H1 (cell line): ENCODE measurements at regions not wholly inside any gene's neighbourhood (a gene's known extent, or its start where the extent isn't known, plus 50 kb on each side); places are given as distances from the start of the nearest gene placed in this dataset.

Experiments
- CTCF ChIA-PET: fragments of 300-600 bp; sonication (Branson Sonifier 250); formaldehyde crosslinking; loops from one replicate; lab custom pipeline; 2021; ENCODE audit not compliant: partially characterized antibody; lab: Charles Lee
- POLR2A ChIA-PET: fragments of 300-600 bp; sonication (Branson Sonifier 250); formaldehyde crosslinking; loops from one replicate; lab custom pipeline; 2021; ENCODE audit warnings: inconsistent platforms; ENCODE audit not compliant: partially characterized antibody; lab: Charles Lee
- DNase-seq, 2 experiments: peaks; one replicate each; pipeline versions ENCODE4 v3.0.0 to v3.0.0-alpha.2; 2010 to 2022; ENCODE audit warnings: low spot score in 2 of 2, low read depth in 1 of 2, mixed read lengths in 1 of 2
- FAIRE-seq: peaks from 2 replicates; lab custom pipeline; 2011; peaks lifted over from hg19 to GRCh38; lab: Jason Lieb, UNC
- H2AFZ ChIP-seq: 2 replicates; pipeline ENCODE4 v1.8.1; 2012; ENCODE audit warnings: low read length, inconsistent platforms
- H2AK5ac ChIP-seq: 2 replicates; pipeline ENCODE4 v1.6.1; 2013; ENCODE audit warnings: low read depth, low read length
- H2BK120ac ChIP-seq: replicated peaks from 2 replicates; pipeline ENCODE3; 2013; ENCODE audit warnings: low read depth, low read length, inconsistent platforms
- H2BK12ac ChIP-seq: 2 replicates; pipeline ENCODE4 v1.6.1; 2013; ENCODE audit warnings: low read depth, low read length
- H2BK15ac ChIP-seq: 2 replicates; pipeline ENCODE4 v1.6.1; 2013; ENCODE audit warnings: low read length
- H2BK20ac ChIP-seq: 2 replicates; pipeline ENCODE4 v1.6.1; 2013; ENCODE audit warnings: low read length
- H2BK5ac ChIP-seq: 2 replicates; pipeline ENCODE4 v1.6.1; 2013; ENCODE audit warnings: low read depth, low read length
- H3K14ac ChIP-seq: 2 replicates; pipeline ENCODE4 v1.6.1; 2013; ENCODE audit warnings: inconsistent platforms; ENCODE audit not compliant: insufficient read length
- H3K18ac ChIP-seq: 2 replicates; pipeline ENCODE4 v1.6.1; 2013; ENCODE audit warnings: low read length; ENCODE audit errors: extremely low read depth
- H3K23ac ChIP-seq: 2 replicates; pipeline ENCODE4 v1.6.1; 2013; ENCODE audit warnings: inconsistent platforms; ENCODE audit not compliant: insufficient read length
- H3K23me2 ChIP-seq: 2 replicates; pipeline ENCODE4 v1.6.1; 2013; ENCODE audit warnings: low read depth, low read length
- H3K27ac ChIP-seq: 2 replicates; pipeline ENCODE4 v1.6.1; 2011; ENCODE audit warnings: low read depth, low read length, inconsistent platforms
- H3K27me3 ChIP-seq, 4 experiments: replicated peaks in 1 of 4; 1 replicate in 1 of 4; 2 replicates in 3 of 4; pipeline versions ENCODE4 v1.6.1 to v1.8.1; 2011 to 2013; ENCODE audit warnings: low read length in 3 of 4, mild to moderate bottlenecking in 3 of 4, inconsistent platforms in 2 of 4, mixed read lengths in 2 of 4, moderate library complexity in 1 of 4; ENCODE audit not compliant: control insufficient read depth in 3 of 4, insufficient read depth in 3 of 4; ENCODE audit errors: extremely low read depth in 1 of 4
- H3K36me3 ChIP-seq, 4 experiments: 2 replicates each; pipeline versions ENCODE4 v1.6.1 to v1.8.1; 2011 to 2013; ENCODE audit warnings: mild to moderate bottlenecking in 4 of 4, low read length in 3 of 4, moderate library complexity in 2 of 4, control low read depth in 1 of 4, inconsistent platforms in 1 of 4; ENCODE audit not compliant: insufficient read depth in 4 of 4, control insufficient read depth in 2 of 4
- H3K4ac ChIP-seq: replicated peaks from 2 replicates; pipeline ENCODE3; 2013; ENCODE audit warnings: low read length, low read depth, mixed read lengths, inconsistent platforms; ENCODE audit not compliant: insufficient read length
- H3K4me1 ChIP-seq, 4 experiments: replicated peaks in 1 of 4; 1 replicate in 1 of 4; 2 replicates in 3 of 4; pipeline versions ENCODE4 v1.6.1 to v1.8.1; 2011 to 2013; ENCODE audit warnings: low read length in 3 of 4, inconsistent platforms in 2 of 4, mixed read lengths in 1 of 4; ENCODE audit not compliant: insufficient read depth in 4 of 4, control insufficient read depth in 3 of 4
- H3K4me2 ChIP-seq, 2 experiments: 2 replicates each; pipeline versions ENCODE4 v1.6.1 to v1.8.1; 2011 to 2013; ENCODE audit warnings: low read depth in 2 of 2, low read length in 2 of 2, control low read depth in 1 of 2, inconsistent platforms in 1 of 2, mild to moderate bottlenecking in 1 of 2; ENCODE audit not compliant: insufficient read depth in 1 of 2
- H3K4me3 ChIP-seq, 4 experiments: fragments of 200-600, 300-600 bp in 1 of 4; sonication (generic), shearing (Covaris generic), sonication (Bioruptor Twin) in 1 of 4; 2 replicates each; pipeline versions ENCODE4 v1.5.1 to v1.8.1; 2011 to 2016; ENCODE audit warnings: low read length in 4 of 4, low read depth in 3 of 4, control low read depth in 2 of 4, inconsistent platforms in 2 of 4, mild to moderate bottlenecking in 2 of 4, mixed read lengths in 1 of 4, moderate library complexity in 1 of 4; ENCODE audit not compliant: insufficient read depth in 2 of 4; ENCODE audit errors: extremely low read depth in 1 of 4
- H3K56ac ChIP-seq: replicated peaks from 2 replicates; pipeline ENCODE3; 2013; ENCODE audit warnings: low read depth, mild to moderate bottlenecking, mixed read lengths, low read length, inconsistent platforms; ENCODE audit not compliant: insufficient read length
- H3K79me1 ChIP-seq: 2 replicates; pipeline ENCODE4 v1.6.1; 2013; ENCODE audit warnings: low read depth, low read length, control low read depth
- H3K79me2 ChIP-seq, 2 experiments: 2 replicates each; pipeline versions ENCODE4 v1.6.1 to v1.8.1; 2012 to 2013; ENCODE audit warnings: low read length in 2 of 2, mild to moderate bottlenecking in 2 of 2, inconsistent platforms in 1 of 2; ENCODE audit not compliant: insufficient read depth in 2 of 2, control insufficient read depth in 1 of 2
- H3K9ac ChIP-seq, 4 experiments: replicated peaks in 1 of 4; 1 replicate in 1 of 4; 2 replicates in 3 of 4; pipeline versions ENCODE4 v1.6.1 to v1.8.1; 2011 to 2013; ENCODE audit warnings: low read depth in 3 of 4, low read length in 3 of 4, control low read depth in 2 of 4, mild to moderate bottlenecking in 2 of 4, moderate library complexity in 2 of 4, inconsistent platforms in 1 of 4; ENCODE audit errors: extremely low read depth in 1 of 4
- H3K9me3 ChIP-seq, 2 experiments: 2 replicates each; pipeline versions ENCODE4 v1.6.1 to v1.8.1; 2012 to 2013; ENCODE audit warnings: mild to moderate bottlenecking in 2 of 2, moderate library complexity in 2 of 2, control low read depth in 1 of 2, inconsistent platforms in 1 of 2, low read depth in 1 of 2, low read length in 1 of 2, mixed read lengths in 1 of 2; ENCODE audit not compliant: insufficient read depth in 2 of 2
- H4K20me1 ChIP-seq, 2 experiments: replicated peaks in 1 of 2; 2 replicates each; pipeline versions ENCODE3 to v1.8.1; 2011 to 2013; ENCODE audit warnings: inconsistent platforms in 2 of 2, low read length in 2 of 2, mild to moderate bottlenecking in 1 of 2; ENCODE audit not compliant: insufficient read depth in 2 of 2, control insufficient read depth in 1 of 2
- H4K5ac ChIP-seq: 2 replicates; pipeline ENCODE4 v1.6.1; 2013; ENCODE audit warnings: low read length, low read depth, mixed read lengths, inconsistent platforms; ENCODE audit not compliant: insufficient read length
- H4K8ac ChIP-seq: 2 replicates; pipeline ENCODE4 v1.8.0; 2013; ENCODE audit warnings: mild to moderate bottlenecking, moderate library complexity, low read length, inconsistent platforms; ENCODE audit not compliant: insufficient read depth; ENCODE audit errors: extremely low read depth
- H4K91ac ChIP-seq: replicated peaks from 2 replicates; pipeline ENCODE3; 2013; ENCODE audit warnings: low read length, mixed read lengths, inconsistent platforms; ENCODE audit not compliant: insufficient read length
- BCL11A ChIP-seq, 2 experiments: IDR thresholded peaks; one replicate each; pipeline ENCODE4 v1.6.1; 2011; ENCODE audit warnings: low read depth in 2 of 2, low read length in 2 of 2, mild to moderate bottlenecking in 2 of 2
- EGR1 ChIP-seq: IDR thresholded peaks from 2 replicates; pipeline ENCODE4 v1.6.1; 2011; ENCODE audit warnings: low read depth, low read length, borderline replicate concordance
- EP300 ChIP-seq, 2 experiments: IDR thresholded peaks; 1 replicate in 1 of 2; 2 replicates in 1 of 2; pipeline ENCODE4 v1.6.1; 2011 to 2012; ENCODE audit warnings: low read depth in 2 of 2, low read length in 2 of 2, mild to moderate bottlenecking in 2 of 2, borderline replicate concordance in 1 of 2, inconsistent platforms in 1 of 2, moderate library complexity in 1 of 2
- GTF2F1 ChIP-seq: IDR thresholded peaks from 2 replicates; pipeline ENCODE4 v1.6.1; 2012; ENCODE audit warnings: low read depth, low read length, improper control_type of control experiment, borderline replicate concordance
- POLR2A ChIP-seq, 2 experiments: IDR thresholded peaks; 1 replicate in 1 of 2; 2 replicates in 1 of 2; pipeline ENCODE4 v1.6.1; 2011; ENCODE audit warnings: low read depth in 2 of 2, low read length in 2 of 2, mild to moderate bottlenecking in 2 of 2; ENCODE audit errors: control extremely low read depth in 1 of 2
- RFX5 ChIP-seq: IDR thresholded peaks from 2 replicates; pipeline ENCODE4 v1.6.1; 2011; ENCODE audit warnings: low read depth, low read length, improper control_type of control experiment, borderline replicate concordance
- SP4 ChIP-seq: IDR thresholded peaks from 2 replicates; pipeline ENCODE4 v1.6.1; 2012; ENCODE audit warnings: low read length, inconsistent platforms
- SUZ12 ChIP-seq: fragments of 200-600 bp; sonication (generic); IDR thresholded peaks from 2 replicates; pipeline ENCODE4 v1.6.1; 2012; ENCODE audit warnings: mild to moderate bottlenecking, inconsistent platforms, low read length, moderate library complexity, mixed read lengths
- TAF7 ChIP-seq: optimal IDR thresholded peaks from 2 replicates; pipeline ENCODE3; 2011; ENCODE audit warnings: low read depth, mild to moderate bottlenecking, inconsistent platforms, low read length, moderate library complexity, borderline replicate concordance
- TCF12 ChIP-seq: IDR thresholded peaks from 2 replicates; pipeline ENCODE4 v1.6.1; 2011; ENCODE audit warnings: low read depth, mild to moderate bottlenecking, low read length
- ZNF274 ChIP-seq: IDR thresholded peaks from 2 replicates; pipeline ENCODE4 v1.7.0; 2012; ENCODE audit warnings: low read length, borderline replicate concordance; ENCODE audit errors: extremely low read depth
- WGBS, 2 experiments: shearing (Covaris generic) in 1 of 2; methylation state at CpG; one replicate each; pipeline versions ENCODE4 v1.1.6 to v1.1.7; 2013 to 2015; ENCODE audit warnings: low lambda C conversion rate in 2 of 2, mixed read lengths in 2 of 2, inconsistent platforms in 1 of 2, low coverage in 1 of 2, missing lambda C conversion rate in 1 of 2; ENCODE audit not compliant: insufficient replicate concordance in 2 of 2, insufficient coverage in 1 of 2, insufficient read length in 1 of 2; ENCODE audit errors: extremely low coverage in 1 of 2, missing lambda C conversion rate in 1 of 2; 5-methylcytosine and 5-hydroxymethylcytosine counted together

GRCh38 chr3:159892801-159893200, 95.8 kb upstream of the IL12A start:
- Histone ChIP-seq H3K23me2 (no peaks in the 10 kb centered on the region), H3K4ac (no peak overlapping the region), H3K4me2 (no peak overlapping the region), H3K27me3 (no peaks in the 10 kb centered on the region), H2BK5ac (no peak overlapping the region), H3K56ac (no peak overlapping the region), H3K79me2 (no peaks in the 10 kb centered on the region), H3K9ac (no peak overlapping the region), H3K14ac (no peak overlapping the region), H3K18ac (no peak overlapping the region), H3K23ac (no peak overlapping the region), H4K8ac (no peak overlapping the region), H3K4me1 (no peaks in the 10 kb centered on the region), H4K5ac (no peak overlapping the region), H2BK12ac (no peak overlapping the region), H3K79me1 (no peaks in the 10 kb centered on the region), H2AK5ac (no peak overlapping the region), H4K91ac (no peak overlapping the region), H3K27ac (no peak overlapping the region), H4K20me1 (peaks cover 2% of the 10 kb centered on the region in 2 experiments), H2BK20ac (no peak overlapping the region), H3K4me3 (no peak overlapping the region), H3K9me3 (no peaks in the 10 kb centered on the region), H2AFZ (no peak overlapping the region), H2BK15ac (no peak overlapping the region), H3K36me3 (peaks cover 0 to 8% (median 5%) of the 10 kb centered on the region in 4 experiments; a peak in 4 of 8 replicates), H2BK120ac (no peak overlapping the region)
- FAIRE-seq (no peak), DNase-seq (no peak)
- ChIA-PET CTCF (interaction anchor here (0.8 to 12.8 kb wide), 5 partner anchors 8 to 112 kb away, joined by 3 to 238 read pairs (median 13); partner anchors contain the start of gene IL12A), POLR2A (no interaction called here)
- TF ChIP-seq POLR2A (IDR thresholded peaks at IDR 0.05; ENCODE audit: control extremely low read depth in 1 of 2, low read depth in 2 of 2, low read length in 2 of 2) (no peak), RFX5 (no peak), SP4 (no peak), SUZ12 (no peak), EGR1 (no peak), EP300 (IDR thresholded peaks at IDR 0.05; ENCODE audit: borderline replicate concordance in 1 of 2, low read depth in 2 of 2, low read length in 2 of 2) (no peak), GTF2F1 (no peak), BCL11A (IDR thresholded peaks at IDR 0.05; ENCODE audit: low read depth in 2 of 2, low read length in 2 of 2) (no peak), TAF7 (no peak), TCF12 (no peak), ZNF274 (no peak)
- WGBS, 2 experiments: 85% methylated on average over 1 of the region's 1 CpG; no CpG with 5 or more reads in 1 of the 2 experiments
